Central memory CD8-positive, alpha-beta T cell (primary cell): ENCODE measurements at regions not wholly inside any gene's neighbourhood (a gene's known extent, or its start where the extent isn't known, plus 50 kb on each side); places are given as distances from the start of the nearest gene placed in this dataset.

ENCODE experiments used
- ATAC-seq: fragments of 150-1000 bp; cut with Tn5 transposase; replicated peaks from 2 replicates; pipeline ENCODE4 v1.10.0; 2022; ENCODE audit warnings: mild to moderate bottlenecking, moderate FRiP score, moderate number of reproducible peaks; ENCODE audit not compliant: poor library complexity, severe bottlenecking; ENCODE audit errors: extremely low read depth
- DNase-seq, 2 donors: peaks; one replicate each; pipeline ENCODE4 v3.0.0; 2021; ENCODE audit warnings: low spot score in 2 of 2
- H3K27ac Mint-ChIP-seq: one replicate; pipeline ENCODE4 v1.8.0; 2022; ENCODE audit warnings: low read depth, mild to moderate bottlenecking, moderate library complexity, mixed read lengths
- H3K27me3 Mint-ChIP-seq: one replicate; pipeline ENCODE4 v1.8.0; 2022; ENCODE audit warnings: mixed read lengths
- H3K36me3 Mint-ChIP-seq: one replicate; pipeline ENCODE4 v1.8.0; 2022; ENCODE audit warnings: mild to moderate bottlenecking, moderate library complexity, mixed read lengths; ENCODE audit not compliant: insufficient read depth
- H3K4me1 Mint-ChIP-seq: one replicate; pipeline ENCODE4 v1.8.0; 2022; ENCODE audit warnings: mixed read lengths
- H3K4me3 Mint-ChIP-seq: one replicate; pipeline ENCODE4 v1.8.0; 2022; ENCODE audit warnings: mild to moderate bottlenecking, moderate library complexity, mixed read lengths
- H3K9me3 Mint-ChIP-seq: one replicate; pipeline ENCODE4 v1.8.0; 2022; ENCODE audit warnings: mixed read lengths

DNA sequence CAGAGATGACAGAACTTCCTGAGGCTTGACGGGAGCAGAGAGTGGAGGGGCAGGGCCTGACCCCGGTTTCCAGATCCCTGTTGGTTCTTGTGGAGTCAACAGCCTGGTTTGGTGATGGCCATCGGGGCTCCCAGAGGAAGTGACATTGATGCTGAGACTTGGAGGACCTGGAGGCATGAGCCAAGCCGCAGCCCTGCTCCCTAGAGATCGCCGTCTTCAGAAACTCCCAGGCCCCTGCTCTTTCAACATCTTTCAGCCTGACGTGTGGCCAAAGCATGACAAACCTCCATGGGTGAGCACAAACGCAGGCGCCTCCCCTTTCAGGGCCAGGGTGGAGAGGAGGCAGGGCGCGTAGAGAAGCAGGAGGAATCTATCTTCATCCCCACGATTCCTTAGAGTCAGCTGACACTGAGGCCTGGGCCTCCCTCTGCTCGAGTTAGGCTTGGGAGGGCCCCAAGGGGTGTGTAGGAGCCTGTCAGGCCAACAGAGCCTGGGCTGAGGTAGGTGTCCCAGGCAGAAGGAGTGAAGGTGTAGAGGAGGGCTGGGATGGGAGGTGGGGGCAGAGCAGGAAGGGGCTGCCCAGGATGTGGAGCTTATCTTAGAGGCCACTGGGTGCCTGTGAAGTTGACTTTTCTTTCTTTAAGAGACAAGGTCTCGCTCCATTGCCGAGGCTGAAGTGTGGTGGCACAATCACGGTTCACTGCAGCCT, 56.1 kb upstream of the MED9 start:
- Mint-ChIP-seq H3K36me3 (peaks cover 1% of the 10 kb centered on the region), H3K4me1 (peaks cover 14% of the 10 kb centered on the region), H3K27me3 (no peaks in the 10 kb centered on the region), H3K9me3 (no peaks in the 10 kb centered on the region), H3K27ac (no peak overlapping the region), H3K4me3 (no peak overlapping the region)
- no peak for ATAC-seq
- DNase-seq: no peak

DNA sequence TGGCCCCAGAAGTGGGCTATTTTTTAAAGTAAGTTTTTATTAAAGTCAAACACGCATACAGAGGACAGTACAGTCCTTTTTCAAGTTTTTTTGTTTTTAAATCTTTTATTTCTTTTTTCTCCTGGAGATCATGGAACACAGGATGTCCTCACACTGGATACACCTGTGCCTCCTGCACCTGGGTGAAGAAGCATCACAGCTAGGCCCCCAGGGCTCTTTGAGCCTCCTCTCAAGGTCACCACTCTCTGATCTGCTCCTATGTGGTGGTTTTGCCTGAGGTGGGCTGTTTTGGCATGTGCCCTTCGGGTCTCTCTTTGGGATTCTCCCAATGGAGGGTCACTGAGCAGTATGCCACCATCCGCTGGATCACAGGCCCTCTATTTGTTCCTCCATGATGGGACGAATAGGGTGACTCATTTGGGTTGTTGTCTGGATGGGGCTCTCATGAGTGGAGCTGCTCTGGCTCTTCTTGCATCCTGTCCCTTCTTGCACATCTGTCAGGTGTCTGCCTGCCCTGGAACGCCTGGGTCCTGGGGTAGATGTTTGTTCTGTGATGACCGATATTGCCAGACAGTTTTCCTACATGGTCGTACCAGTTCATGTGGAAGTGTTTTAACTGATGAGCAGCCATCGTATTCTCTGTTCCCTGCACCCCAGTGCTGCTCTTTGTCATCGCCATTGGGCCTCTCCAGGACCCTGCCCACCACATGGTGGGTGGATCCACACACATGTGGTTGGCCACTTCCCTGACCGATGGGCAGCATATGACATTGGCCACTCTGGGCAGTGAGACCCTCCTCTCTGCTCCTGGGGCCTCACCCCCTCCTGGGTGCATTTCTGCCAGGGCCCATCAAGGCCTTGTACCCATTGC, 55.2 kb upstream of the MED9 start:
- no peaks in the 10 kb centered on the region for H3K27me3 Mint-ChIP-seq
- H3K4me3 Mint-ChIP-seq: no peak overlapping the region
- no peak overlapping the region for H3K27ac Mint-ChIP-seq
- no peaks in the 10 kb centered on the region for H3K9me3 Mint-ChIP-seq
- ATAC-seq: no peak
- DNase-seq: no peak
- H3K36me3 Mint-ChIP-seq: peaks cover 4% of the 10 kb centered on the region
- peaks cover 6% of the 10 kb centered on the region for H3K4me1 Mint-ChIP-seq

DNA sequence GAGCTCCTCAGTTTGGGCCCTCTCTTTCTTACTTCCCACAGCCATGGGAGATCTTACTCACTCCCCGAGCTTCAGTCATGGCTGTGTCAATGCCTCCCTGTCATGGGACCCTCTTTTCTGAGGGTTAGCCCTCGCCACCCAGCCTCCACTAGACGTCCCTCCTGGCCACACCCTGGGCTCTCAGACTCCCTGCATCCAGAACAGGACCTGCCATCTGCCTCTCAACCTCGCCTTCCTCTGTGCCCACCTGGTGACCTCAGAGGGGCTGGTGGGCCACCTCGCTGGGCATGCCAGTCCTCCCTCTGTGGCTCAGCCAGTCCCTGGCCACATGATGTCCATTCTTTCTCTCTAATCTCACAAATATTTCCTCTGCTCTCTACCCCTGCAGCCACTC, 54.6 kb upstream of the MED9 start:
- no peak overlapping the region for H3K27ac Mint-ChIP-seq
- H3K4me1 Mint-ChIP-seq: no peaks in the 10 kb centered on the region
- DNase-seq: no peak

GRCh38 chr17:17422641-17423040, 54.2 kb upstream of the MED9 start:
- H3K36me3 Mint-ChIP-seq: peaks cover 4% of the 10 kb centered on the region
- DNase-seq (no peak), ATAC-seq (no peak)
- H3K9me3 Mint-ChIP-seq: no peaks in the 10 kb centered on the region
- H3K4me1 Mint-ChIP-seq: no peaks in the 10 kb centered on the region
- no peaks in the 10 kb centered on the region for H3K27me3 Mint-ChIP-seq
- H3K27ac Mint-ChIP-seq: no peak overlapping the region
- no peak overlapping the region for H3K4me3 Mint-ChIP-seq

More for the DNA sequence above, 54.6 kb upstream of the MED9 start:
- Mint-ChIP-seq H3K27me3 (no peaks in the 10 kb centered on the region), H3K36me3 (peaks cover 4% of the 10 kb centered on the region), H3K4me3 (no peak overlapping the region), H3K9me3 (no peaks in the 10 kb centered on the region)
- no peak for ATAC-seq

DNA sequence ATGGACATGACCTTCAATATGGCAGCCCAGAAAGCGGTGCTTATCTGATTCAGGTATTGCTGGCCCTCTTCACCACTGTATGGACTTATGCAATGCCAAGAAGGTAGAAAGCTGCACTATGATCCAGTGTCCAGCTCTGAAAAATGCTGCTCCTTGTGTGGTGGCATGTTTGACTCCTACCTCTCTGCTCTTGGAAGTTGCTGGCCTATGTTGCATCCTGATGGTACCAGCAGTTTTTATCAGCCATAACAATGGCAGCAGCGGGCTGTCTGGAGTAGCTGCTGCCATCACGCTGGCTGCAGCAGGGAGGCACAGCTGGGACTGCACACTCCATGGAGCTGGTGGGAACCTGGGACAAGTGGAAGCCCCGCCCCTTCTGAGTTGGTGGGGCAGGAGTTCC, 53.1 kb upstream of the MED9 start:
- Mint-ChIP-seq H3K4me1 (no peaks in the 10 kb centered on the region), H3K36me3 (peaks cover 4% of the 10 kb centered on the region), H3K27ac (no peak overlapping the region), H3K27me3 (no peaks in the 10 kb centered on the region), H3K9me3 (no peaks in the 10 kb centered on the region), H3K4me3 (no peak overlapping the region)
- no peak for ATAC-seq
- no peak for DNase-seq

DNA sequence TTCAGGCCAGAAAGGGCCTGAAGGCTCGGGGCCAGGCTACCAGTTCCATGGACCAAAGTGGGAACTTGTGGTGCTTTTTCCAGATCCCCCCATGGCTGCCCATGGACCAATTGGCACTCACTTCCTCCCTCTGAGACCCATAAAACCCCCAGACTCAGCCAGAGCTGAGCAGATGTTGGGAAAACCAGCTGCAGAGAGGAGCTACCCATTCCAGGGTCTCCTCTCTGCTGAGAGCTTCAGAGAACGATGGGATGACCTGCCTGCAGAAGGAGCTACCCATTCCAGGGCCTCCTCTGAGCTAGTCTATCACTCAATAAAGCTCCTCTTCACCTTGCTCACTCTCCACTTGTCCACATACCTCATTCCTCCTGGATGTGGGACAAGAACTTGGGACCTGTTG, 52.2 kb upstream of the MED9 start:
- no peaks in the 10 kb centered on the region for H3K27me3 Mint-ChIP-seq
- DNase-seq (no peak), ATAC-seq (no peak)
- peaks cover 4% of the 10 kb centered on the region for H3K36me3 Mint-ChIP-seq
- no peak overlapping the region for H3K4me3 Mint-ChIP-seq
- H3K27ac Mint-ChIP-seq: no peak overlapping the region
- H3K4me1 Mint-ChIP-seq: no peaks in the 10 kb centered on the region
- H3K9me3 Mint-ChIP-seq: no peaks in the 10 kb centered on the region

DNA sequence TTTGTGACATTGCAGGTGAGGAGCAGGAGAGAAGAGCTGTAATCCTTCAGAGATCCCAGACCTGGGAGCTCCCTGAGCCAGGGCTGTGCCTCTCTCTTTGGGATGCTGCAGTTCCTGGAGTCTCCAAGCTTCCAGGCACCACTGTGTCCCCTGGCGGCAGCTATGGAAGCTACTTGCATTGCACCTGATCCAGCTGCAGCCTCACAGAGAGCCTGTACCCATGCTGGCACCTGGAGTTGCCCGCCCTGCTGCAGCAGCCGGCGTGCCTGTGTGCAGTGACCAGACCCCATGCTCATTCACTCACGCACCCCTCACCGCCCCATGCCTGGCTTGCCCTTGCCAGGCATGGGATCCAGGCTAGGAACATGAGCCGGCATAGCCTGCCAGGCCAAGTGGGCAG, 51.8 kb upstream of the MED9 start:
- peaks cover 4% of the 10 kb centered on the region for H3K36me3 Mint-ChIP-seq
- H3K4me3 Mint-ChIP-seq: no peak overlapping the region
- DNase-seq (no peak), ATAC-seq (no peak)
- H3K4me1 Mint-ChIP-seq: no peaks in the 10 kb centered on the region
- H3K9me3 Mint-ChIP-seq: no peaks in the 10 kb centered on the region
- no peak overlapping the region for H3K27ac Mint-ChIP-seq
- H3K27me3 Mint-ChIP-seq: no peaks in the 10 kb centered on the region

GRCh38 chr17:17425591-17425990, 51.2 kb upstream of the MED9 start:
- H3K36me3 Mint-ChIP-seq: peaks cover 4% of the 10 kb centered on the region
- no peaks in the 10 kb centered on the region for H3K27me3 Mint-ChIP-seq
- H3K4me1 Mint-ChIP-seq: no peaks in the 10 kb centered on the region
- no peaks in the 10 kb centered on the region for H3K9me3 Mint-ChIP-seq
- no peak overlapping the region for H3K4me3 Mint-ChIP-seq
- no peak for DNase-seq
- no peak overlapping the region for H3K27ac Mint-ChIP-seq
- no peak for ATAC-seq

DNA sequence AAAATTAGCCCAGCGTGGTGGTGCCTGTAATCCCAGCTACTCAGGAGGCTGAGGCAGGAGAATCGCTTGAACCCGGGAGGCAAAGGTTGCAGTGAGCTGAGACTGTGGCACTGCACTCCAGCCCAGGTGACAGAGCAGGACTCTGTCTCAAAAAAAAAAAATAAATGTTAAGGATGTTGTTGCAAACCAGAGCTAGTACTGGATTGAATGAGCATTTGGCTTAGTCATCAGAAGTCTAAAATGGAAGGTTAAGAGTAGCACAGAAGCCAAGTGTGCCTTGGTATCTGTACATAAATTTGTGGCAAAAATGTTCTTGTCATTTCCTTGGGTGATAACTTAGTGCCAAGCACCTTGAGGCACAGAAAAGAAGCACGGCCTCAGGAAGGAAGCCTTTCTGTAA, 50.6 kb upstream of the MED9 start:
- Mint-ChIP-seq H3K4me1 (no peaks in the 10 kb centered on the region), H3K9me3 (no peaks in the 10 kb centered on the region), H3K4me3 (no peak overlapping the region), H3K27me3 (no peaks in the 10 kb centered on the region), H3K27ac (no peak overlapping the region), H3K36me3 (peaks cover 4% of the 10 kb centered on the region)
- ATAC-seq (no peak), DNase-seq (no peak)
